ENCODE measurements at regions not wholly inside any gene's neighbourhood (a gene's known extent, or its start where the extent isn't known, plus 50 kb on each side); places are given as distances from the start of the nearest gene placed in this dataset.

DNA sequence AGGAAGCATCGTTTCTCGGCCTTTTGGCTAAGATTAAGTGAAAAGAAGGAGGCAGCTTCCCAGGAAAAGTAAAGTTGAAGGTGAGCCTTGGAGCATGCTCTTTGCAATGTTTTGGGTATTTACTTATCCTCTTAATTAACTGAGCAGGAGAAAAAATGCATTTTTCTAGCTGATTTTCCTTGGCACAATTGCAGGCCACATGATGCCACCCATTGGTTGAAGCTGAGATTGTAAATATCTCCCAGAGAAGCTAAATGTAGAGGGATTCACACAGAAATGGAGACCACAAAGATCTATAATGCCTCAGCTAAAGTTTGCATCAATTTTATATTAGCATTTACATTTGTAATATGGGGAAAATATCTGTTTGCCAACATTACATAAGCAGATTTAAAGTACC, 294.1 kb downstream of the KCNS3 start:
- intact Hi-C loops (cut with micrococcal nuclease) = no loop called here

More for the DNA sequence above, 294.1 kb downstream of the KCNS3 start:
- no peak overlapping the region for H4K5ac ChIP-seq (ENCODE audit: low read depth, low read length)
- WGBS, 2 experiments (ENCODE audit: extremely low coverage in 2 of 2, insufficient read length in 1 of 2) = no CpG with 5 or more reads among the region's 2 CpGs
- no peak overlapping the region for H3K14ac ChIP-seq (replicated peaks; ENCODE audit: low read depth, low read length)
- H4K8ac ChIP-seq (ENCODE audit: low read depth in 2 of 2, low read length in 2 of 2) = no peak overlapping the region
- BruUV-seq (replicated peaks) = no TSS peak
- DNase-seq (no peak), ATAC-seq (ENCODE audit: low read depth) (no peak)
- H3K23ac ChIP-seq (ENCODE audit: low read depth, low read length) = no peak overlapping the region
- no peak overlapping the region for H2BK15ac ChIP-seq (ENCODE audit: low read depth, low read length)
- H3K9me3 ChIP-seq (ENCODE audit: control insufficient read depth, insufficient read depth, low read length) = no peaks in the 10 kb centered on the region
- TF ChIP-seq MAFK (IDR thresholded peaks at IDR 0.05; ENCODE audit: low read depth, low read length) = no peak
- no peak for TF ChIP-seq MXI1 (IDR thresholded peaks at IDR 0.05; ENCODE audit: borderline replicate concordance, low read depth, low read length)
- no peak for TF ChIP-seq USF2 (IDR thresholded peaks at IDR 0.05; ENCODE audit: low read depth, low read length)
- TF ChIP-seq MAZ (IDR thresholded peaks at IDR 0.05; ENCODE audit: borderline replicate concordance, low read depth, low read length) = no peak
- TF ChIP-seq CEBPB (IDR thresholded peaks at IDR 0.05; ENCODE audit: low read depth, low read length) = no peak
- TF ChIP-seq, protein P1, sequence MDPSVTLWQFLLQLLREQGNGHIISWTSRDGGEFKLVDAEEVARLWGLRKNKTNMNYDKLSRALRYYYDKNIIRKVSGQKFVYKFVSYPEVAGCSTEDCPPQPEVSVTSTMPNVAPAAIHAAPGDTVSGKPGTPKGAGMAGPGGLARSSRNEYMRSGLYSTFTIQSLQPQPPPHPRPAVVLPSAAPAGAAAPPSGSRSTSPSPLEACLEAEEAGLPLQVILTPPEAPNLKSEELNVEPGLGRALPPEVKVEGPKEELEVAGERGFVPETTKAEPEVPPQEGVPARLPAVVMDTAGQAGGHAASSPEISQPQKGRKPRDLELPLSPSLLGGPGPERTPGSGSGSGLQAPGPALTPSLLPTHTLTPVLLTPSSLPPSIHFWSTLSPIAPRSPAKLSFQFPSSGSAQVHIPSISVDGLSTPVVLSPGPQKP (IDR thresholded peaks at IDR 0.05; ENCODE audit: borderline replicate concordance, low read depth, low read length) = no peak
- TF ChIP-seq RCOR1 (IDR thresholded peaks at IDR 0.05; ENCODE audit: insufficient replicate concordance, low read length) = no peak
- no peak for TF ChIP-seq CTCF (conservative IDR thresholded peaks at IDR 0.05; ENCODE audit: low read depth, low read length)
- no peak for TF ChIP-seq RAD21 (IDR thresholded peaks at IDR 0.05; ENCODE audit: low read length)
- no peak for TF ChIP-seq BHLHE40 (IDR thresholded peaks at IDR 0.05; ENCODE audit: low read depth, low read length)
- no peak for TF ChIP-seq RFX5 (IDR thresholded peaks at IDR 0.05; ENCODE audit: low read depth, low read length)
- no peaks in the 10 kb centered on the region for H3K9me1 ChIP-seq (ENCODE audit: insufficient read depth, low read length)
- H3K18ac ChIP-seq (ENCODE audit: low read depth, low read length) = no peak overlapping the region
- H3K4me3 ChIP-seq (ENCODE audit: insufficient read depth, low read depth, low read length) = no peak overlapping the region
- H3K56ac ChIP-seq (ENCODE audit: extremely low read depth, insufficient read depth, low read length) = no peak overlapping the region
- ChIA-PET CTCF (interaction anchor here (0.6 to 1.3 kb wide), 3 partner anchors 23 to 341 kb away, joined by 3 to 4 read pairs (median 3); no protein-coding TSS in a partner anchor), POLR2A (ENCODE audit: unreplicated experiment) (no interaction called here)
- H3K4me1 ChIP-seq (ENCODE audit: control insufficient read depth, insufficient read depth, low read length) = no peaks in the 10 kb centered on the region; the same call in 1 of the 2 replicates
- no peaks in the 10 kb centered on the region for H3K36me3 ChIP-seq (ENCODE audit: control insufficient read depth, insufficient read depth, low read length)
- no peaks in the 10 kb centered on the region for H3K79me1 ChIP-seq (ENCODE audit: low read depth in 1 of 2, low read length in 2 of 2)
- H4K20me1 ChIP-seq (ENCODE audit: insufficient read depth, low read length) = no peaks in the 10 kb centered on the region
- H3K27me3 ChIP-seq (ENCODE audit: control insufficient read depth, insufficient read depth, low read length) = no peaks in the 10 kb centered on the region
- no peak overlapping the region for H2AK9ac ChIP-seq (replicated peaks; ENCODE audit: low read depth, low read length, poor library complexity)
- H2BK20ac ChIP-seq (ENCODE audit: low read depth, low read length) = no peak overlapping the region
- H3K27ac ChIP-seq (ENCODE audit: insufficient read depth, low read length) = no peak overlapping the region
- dilution Hi-C loops (cut with HindIII; ENCODE audit: low sequenced_read_pairs, unreplicated experiment) (no loop called here), in situ Hi-C loops (cut with MboI; ENCODE audit: low sequenced_read_pairs) (loop anchor here (10.0 to 25.0 kb wide), 2 partner anchors 202 to 310 kb away; no protein-coding TSS in a partner anchor)
- H2AFZ ChIP-seq (replicated peaks; ENCODE audit: low read length, poor library complexity) = no peak overlapping the region
- H2AK5ac ChIP-seq (ENCODE audit: low read depth, low read length) = no peak overlapping the region
- no peak overlapping the region for H3K4ac ChIP-seq (ENCODE audit: low read depth, low read length)
- no peak overlapping the region for H2BK5ac ChIP-seq (ENCODE audit: low read depth, low read length, poor library complexity, severe bottlenecking)
- no peak overlapping the region for H3K9ac ChIP-seq (ENCODE audit: low read depth, low read length)
- H4K91ac ChIP-seq (ENCODE audit: insufficient read depth, low read depth, low read length) = no peak overlapping the region
- no peak overlapping the region for H2BK120ac ChIP-seq (ENCODE audit: low read depth, low read length)
- no peak overlapping the region for H3K4me2 ChIP-seq (ENCODE audit: low read depth, low read length)

All from IMR-90 (cell line).